Ascending aorta (tissue), 2 donors: ENCODE measurements at regions not wholly inside any gene's neighbourhood (a gene's known extent, or its start where the extent isn't known, plus 50 kb on each side); places are given as distances from the start of the nearest gene placed in this dataset.

Source experiments
- DNase-seq, 2 donors: peaks; one replicate each; pipeline ENCODE4 v3.0.0-alpha.2; 2019; ENCODE audit warnings: low spot score in 2 of 2
- H3K27ac ChIP-seq, 2 donors: fragments of 200-600 bp; sonication (generic); one replicate each; pipeline ENCODE4 v1.5.1; 2016 to 2017; ENCODE audit warnings: mild to moderate bottlenecking in 1 of 2
- H3K27me3 ChIP-seq: fragments of 200-600 bp; sonication (generic); one replicate; pipeline ENCODE4 v1.5.1; 2017
- H3K36me3 ChIP-seq, 2 donors: fragments of 200-600 bp; sonication (generic); one replicate each; pipeline ENCODE4 v1.5.1; 2016
- H3K4me1 ChIP-seq, 2 donors: fragments of 200-600 bp; sonication (generic); one replicate each; pipeline ENCODE4 v1.5.1; 2016 to 2017; ENCODE audit warnings: mild to moderate bottlenecking in 1 of 2
- H3K4me3 ChIP-seq, 2 donors: fragments of 200-600 bp; sonication (generic); one replicate each; pipeline ENCODE4 v1.5.1; 2016 to 2017; ENCODE audit warnings: mild to moderate bottlenecking in 1 of 2
- H3K9me3 ChIP-seq, 2 donors: fragments of 200-600 bp; sonication (generic); one replicate each; pipeline ENCODE4 v1.5.1; 2016
- intact Hi-C: fragments of 100-400 bp; cut with DNase I; formaldehyde crosslinking; loops from one replicate; pipeline ENCODE4 v1.15.1; 2023
- TF ChIP-seq, protein P1 (sequence below), 3 experiments: fragments of 200-600 bp in 2 of 3; fragments of 450-650 bp in 1 of 3; sonication (generic) in 2 of 3; IDR thresholded peaks; one replicate each; pipeline ENCODE4 v1.5.1; 2016 to 2019; ENCODE audit warnings: antibody characterized with exemption in 3 of 3, mild to moderate bottlenecking in 1 of 3, moderate library complexity in 1 of 3

DNA sequence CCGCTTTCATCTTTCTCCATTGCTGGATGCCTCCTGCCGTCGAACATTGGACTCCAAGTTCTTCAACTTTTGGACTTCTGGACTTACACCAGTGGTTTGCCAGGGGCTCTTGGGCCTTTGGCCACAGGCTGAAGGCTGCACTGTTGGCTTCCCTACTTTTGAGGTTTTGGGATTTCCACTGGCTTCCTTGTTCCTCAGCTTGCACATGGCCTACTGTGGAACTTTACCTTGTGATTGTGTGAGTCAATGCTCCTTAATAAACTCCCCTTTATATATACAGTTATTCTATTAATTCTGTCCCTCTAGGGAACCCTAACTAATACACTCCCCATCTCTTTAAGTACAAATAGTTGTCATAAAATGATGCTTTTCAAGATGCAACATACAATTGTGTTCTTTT lies 595.3 kb downstream of the ARAP2 start:
- no peak for DNase-seq
- Histone ChIP-seq H3K27ac (no peak overlapping the region), H3K4me3 (no peak overlapping the region), H3K4me1 (no peaks in the 10 kb centered on the region), H3K9me3 (no peaks in the 10 kb centered on the region), H3K36me3 (no peaks in the 10 kb centered on the region), H3K27me3 (no peaks in the 10 kb centered on the region)
- TF ChIP-seq, protein P1, sequence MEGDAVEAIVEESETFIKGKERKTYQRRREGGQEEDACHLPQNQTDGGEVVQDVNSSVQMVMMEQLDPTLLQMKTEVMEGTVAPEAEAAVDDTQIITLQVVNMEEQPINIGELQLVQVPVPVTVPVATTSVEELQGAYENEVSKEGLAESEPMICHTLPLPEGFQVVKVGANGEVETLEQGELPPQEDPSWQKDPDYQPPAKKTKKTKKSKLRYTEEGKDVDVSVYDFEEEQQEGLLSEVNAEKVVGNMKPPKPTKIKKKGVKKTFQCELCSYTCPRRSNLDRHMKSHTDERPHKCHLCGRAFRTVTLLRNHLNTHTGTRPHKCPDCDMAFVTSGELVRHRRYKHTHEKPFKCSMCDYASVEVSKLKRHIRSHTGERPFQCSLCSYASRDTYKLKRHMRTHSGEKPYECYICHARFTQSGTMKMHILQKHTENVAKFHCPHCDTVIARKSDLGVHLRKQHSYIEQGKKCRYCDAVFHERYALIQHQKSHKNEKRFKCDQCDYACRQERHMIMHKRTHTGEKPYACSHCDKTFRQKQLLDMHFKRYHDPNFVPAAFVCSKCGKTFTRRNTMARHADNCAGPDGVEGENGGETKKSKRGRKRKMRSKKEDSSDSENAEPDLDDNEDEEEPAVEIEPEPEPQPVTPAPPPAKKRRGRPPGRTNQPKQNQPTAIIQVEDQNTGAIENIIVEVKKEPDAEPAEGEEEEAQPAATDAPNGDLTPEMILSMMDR (IDR thresholded peaks at IDR 0.05), result no peak
- intact Hi-C loops, result no loop called here

DNA sequence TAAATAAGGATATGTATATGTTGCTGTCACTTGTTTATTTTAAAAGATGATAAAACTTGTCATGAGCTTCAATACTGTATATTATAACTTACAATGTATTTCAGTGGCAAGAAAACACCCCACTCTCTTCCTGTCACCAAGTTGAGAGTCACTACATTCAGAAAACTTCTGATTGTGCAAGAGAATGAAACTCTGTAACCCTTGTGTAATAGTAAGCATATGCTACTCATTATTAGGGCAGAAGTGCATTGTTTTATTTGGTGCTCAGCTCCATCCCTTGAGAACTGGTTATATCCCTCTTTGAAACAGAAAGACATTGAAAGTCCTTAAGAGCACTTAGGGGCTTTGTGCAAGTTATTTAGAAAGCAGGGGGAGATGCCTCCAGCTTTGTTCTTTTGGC lies 594.5 kb downstream of the ARAP2 start:
- no peak for DNase-seq
- TF ChIP-seq, protein P1 (IDR thresholded peaks at IDR 0.05), result no peak
- Histone ChIP-seq H3K27me3 (no peaks in the 10 kb centered on the region), H3K9me3 (no peaks in the 10 kb centered on the region), H3K4me1 (no peaks in the 10 kb centered on the region), H3K27ac (no peak overlapping the region), H3K36me3 (no peaks in the 10 kb centered on the region), H3K4me3 (no peak overlapping the region)
- intact Hi-C loops, result no loop called here

DNA sequence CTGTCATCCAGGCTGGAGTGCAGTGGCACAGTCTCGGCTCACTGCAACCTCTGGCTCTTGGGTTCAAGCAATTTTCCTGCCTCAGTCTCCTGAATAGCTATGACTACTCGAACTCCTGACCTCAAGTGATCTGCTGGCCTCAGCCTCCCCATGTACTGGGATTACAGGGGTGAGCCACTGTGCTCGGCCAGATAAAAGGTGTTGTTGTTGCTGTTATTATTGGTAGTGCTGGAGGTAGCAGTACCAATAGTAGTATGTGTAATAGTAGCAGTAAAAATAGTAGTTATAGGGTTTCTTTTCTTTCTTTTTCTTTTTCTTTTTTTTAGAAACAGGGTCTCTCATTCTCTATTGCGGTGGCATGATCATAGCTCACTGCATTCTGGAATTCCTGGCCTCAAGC lies 592.1 kb downstream of the ARAP2 start:
- Histone ChIP-seq H3K36me3 (no peaks in the 10 kb centered on the region), H3K9me3 (no peaks in the 10 kb centered on the region), H3K4me1 (no peaks in the 10 kb centered on the region), H3K4me3 (no peak overlapping the region), H3K27ac (no peak overlapping the region), H3K27me3 (no peaks in the 10 kb centered on the region)
- no peak for DNase-seq
- TF ChIP-seq, protein P1 (IDR thresholded peaks at IDR 0.05), result no peak
- intact Hi-C loops, result no loop called here

DNA sequence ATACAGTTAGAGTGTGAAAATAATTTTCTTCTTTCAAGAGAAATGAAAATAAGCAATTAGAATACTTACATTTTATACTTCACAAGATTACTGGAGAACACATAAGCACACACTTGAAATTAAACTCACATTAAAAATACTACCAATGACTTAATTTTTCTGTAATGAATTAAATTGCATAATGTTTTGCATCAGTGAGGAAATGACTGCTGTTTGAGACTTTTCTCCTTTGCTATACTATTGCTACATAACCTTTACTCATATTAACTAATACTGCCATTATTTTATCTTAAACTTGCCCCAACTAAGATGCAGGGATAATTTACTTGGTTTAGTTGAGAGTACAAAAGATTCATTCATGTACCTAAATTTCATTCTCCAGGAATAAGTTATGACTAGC lies 590.9 kb downstream of the ARAP2 start:
- intact Hi-C loops, result no loop called here
- no peak for DNase-seq
- H3K4me1 ChIP-seq, result no peaks in the 10 kb centered on the region
- no peaks in the 10 kb centered on the region for H3K36me3 ChIP-seq
- H3K27me3 ChIP-seq, result no peaks in the 10 kb centered on the region
- no peaks in the 10 kb centered on the region for H3K9me3 ChIP-seq
- TF ChIP-seq, protein P1 (IDR thresholded peaks at IDR 0.05), result no peak
- H3K27ac ChIP-seq, result no peak overlapping the region
- H3K4me3 ChIP-seq, result no peak overlapping the region

DNA sequence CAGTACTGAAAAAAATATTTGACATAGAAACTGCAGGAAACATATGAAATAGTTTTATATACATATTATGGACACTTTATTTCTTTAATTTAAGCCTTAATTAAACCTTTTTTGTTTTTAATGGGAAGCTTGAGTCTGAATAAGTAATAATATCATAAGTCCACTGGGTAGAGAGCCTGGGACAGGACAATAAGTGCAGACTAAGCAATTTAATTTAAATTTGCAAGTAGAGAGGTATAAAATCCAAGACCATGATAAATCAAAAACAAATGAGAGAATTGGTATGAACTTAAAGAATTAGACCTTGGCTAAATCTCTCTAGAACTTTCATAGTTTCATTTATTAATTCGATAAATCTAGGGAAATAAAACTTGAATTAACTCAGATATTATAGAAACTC lies 571.2 kb downstream of the ARAP2 start:
- intact Hi-C loops, result no loop called here
- TF ChIP-seq, protein P1 (IDR thresholded peaks at IDR 0.05), result no peak
- H3K36me3 ChIP-seq, result no peaks in the 10 kb centered on the region
- H3K27me3 ChIP-seq, result no peaks in the 10 kb centered on the region
- H3K4me3 ChIP-seq, result no peak overlapping the region
- H3K9me3 ChIP-seq, result no peaks in the 10 kb centered on the region
- no peak for DNase-seq
- H3K27ac ChIP-seq, result no peak overlapping the region
- H3K4me1 ChIP-seq, result no peaks in the 10 kb centered on the region

DNA sequence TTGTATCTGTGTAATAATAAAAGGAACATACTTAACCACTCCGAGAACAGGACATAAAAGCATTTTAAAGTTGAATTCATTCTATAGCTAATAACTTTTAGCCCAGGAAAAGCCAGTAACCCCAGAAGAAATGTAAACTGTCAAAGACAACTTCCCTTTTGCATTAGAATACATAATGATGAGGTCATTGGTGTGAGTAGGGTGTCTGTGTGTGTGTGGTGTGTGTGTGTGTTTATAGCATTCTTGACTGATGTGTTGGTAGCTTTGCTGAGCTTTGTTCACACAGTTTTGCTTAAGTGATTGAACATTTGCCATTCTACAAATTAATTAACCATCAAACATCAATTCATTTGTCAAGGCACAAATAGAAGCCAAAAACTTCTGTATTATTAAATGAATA lies 559.6 kb downstream of the ARAP2 start:
- Histone ChIP-seq H3K27me3 (no peaks in the 10 kb centered on the region), H3K4me3 (no peak overlapping the region), H3K27ac (no peak overlapping the region), H3K4me1 (no peaks in the 10 kb centered on the region), H3K36me3 (no peaks in the 10 kb centered on the region), H3K9me3 (no peaks in the 10 kb centered on the region)
- TF ChIP-seq, protein P1 (IDR thresholded peaks at IDR 0.05), result no peak
- intact Hi-C loops, result no loop called here
- no peak for DNase-seq
